OCI-LY7 (cell line): ENCODE measurements at regions not wholly inside any gene's neighbourhood (a gene's known extent, or its start where the extent isn't known, plus 50 kb on each side); places are given as distances from the start of the nearest gene placed in this dataset.
"Not testable (repeated sequence)": the region's sequence is repeated elsewhere in the genome, so short reads cannot be mapped to it uniquely, and the experiment has no call there.

ENCODE experiments used
- EZH2phosphoT487 ChIP-seq: fragments of 200-600 bp; sonication (generic); IDR thresholded peaks from 2 replicates; pipeline ENCODE4 v1.6.1; 2018; ENCODE audit warnings: low read depth, borderline replicate concordance, mild to moderate bottlenecking, mixed run types, antibody characterized with exemption, low read length, moderate library complexity, mixed read lengths
- TF ChIP-seq, protein P1 (sequence below): fragments of 200-600 bp; sonication (generic); conservative IDR thresholded peaks from 2 replicates; pipeline ENCODE4 v1.5.1; 2014; ENCODE audit warnings: mild to moderate bottlenecking, antibody characterized with exemption, low read length, moderate library complexity, mixed read lengths

DNA sequence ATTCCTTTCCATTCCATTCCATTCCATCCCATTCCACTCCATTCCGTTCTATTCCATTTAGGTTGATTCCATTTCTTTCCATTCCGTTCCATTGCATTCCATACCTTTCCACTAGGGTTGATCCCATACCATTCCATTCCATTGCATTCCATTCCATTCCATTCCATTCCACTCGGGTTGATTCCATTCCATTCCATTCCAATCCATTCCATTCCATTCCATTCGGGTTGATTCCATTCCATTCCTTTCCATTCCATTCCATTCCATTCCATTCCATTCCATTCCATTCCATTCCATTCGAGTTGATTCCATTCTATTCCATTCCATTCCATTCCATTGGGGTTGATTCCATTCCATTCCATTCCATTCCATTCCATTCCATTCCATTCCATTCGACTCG lies 161.1 kb downstream of the CWH43 start:
- TF ChIP-seq, protein P1, sequence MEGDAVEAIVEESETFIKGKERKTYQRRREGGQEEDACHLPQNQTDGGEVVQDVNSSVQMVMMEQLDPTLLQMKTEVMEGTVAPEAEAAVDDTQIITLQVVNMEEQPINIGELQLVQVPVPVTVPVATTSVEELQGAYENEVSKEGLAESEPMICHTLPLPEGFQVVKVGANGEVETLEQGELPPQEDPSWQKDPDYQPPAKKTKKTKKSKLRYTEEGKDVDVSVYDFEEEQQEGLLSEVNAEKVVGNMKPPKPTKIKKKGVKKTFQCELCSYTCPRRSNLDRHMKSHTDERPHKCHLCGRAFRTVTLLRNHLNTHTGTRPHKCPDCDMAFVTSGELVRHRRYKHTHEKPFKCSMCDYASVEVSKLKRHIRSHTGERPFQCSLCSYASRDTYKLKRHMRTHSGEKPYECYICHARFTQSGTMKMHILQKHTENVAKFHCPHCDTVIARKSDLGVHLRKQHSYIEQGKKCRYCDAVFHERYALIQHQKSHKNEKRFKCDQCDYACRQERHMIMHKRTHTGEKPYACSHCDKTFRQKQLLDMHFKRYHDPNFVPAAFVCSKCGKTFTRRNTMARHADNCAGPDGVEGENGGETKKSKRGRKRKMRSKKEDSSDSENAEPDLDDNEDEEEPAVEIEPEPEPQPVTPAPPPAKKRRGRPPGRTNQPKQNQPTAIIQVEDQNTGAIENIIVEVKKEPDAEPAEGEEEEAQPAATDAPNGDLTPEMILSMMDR, result not testable (repeated sequence)
- TF ChIP-seq EZH2phosphoT487, result not testable (repeated sequence)
